Lung (tissue), 11 donors: ENCODE measurements at regions not wholly inside any gene's neighbourhood (a gene's known extent, or its start where the extent isn't known, plus 50 kb on each side); places are given as distances from the start of the nearest gene placed in this dataset.

Source experiments
- ATAC-seq: fragments of 200-7000 bp; cut with Tn5 transposase; one replicate; pipeline ENCODE4 v1.9.1; 2020; ENCODE audit warnings: moderate number of reproducible peaks; ENCODE audit not compliant: insufficient read depth, low FRiP score
- DNase-seq, 3 donors: peaks; one replicate each; pipeline ENCODE4 v3.0.0-alpha.2; 2013 to 2017
- H3K27ac ChIP-seq, 2 donors: one replicate each; pipeline ENCODE4 v1.5.1; 2013; ENCODE audit warnings: mild to moderate bottlenecking in 2 of 2, moderate library complexity in 2 of 2, control low read depth in 1 of 2, inconsistent platforms in 1 of 2, low read depth in 1 of 2, low read length in 1 of 2
- H3K27me3 ChIP-seq, 3 donors: one replicate each; pipeline ENCODE4 v1.5.1; 2013; ENCODE audit warnings: low read length in 2 of 3; ENCODE audit not compliant: control insufficient read depth in 3 of 3, insufficient read depth in 3 of 3
- H3K36me3 ChIP-seq, 4 donors: one replicate each; pipeline ENCODE4 v1.5.1; 2013; ENCODE audit warnings: low read length in 4 of 4, mild to moderate bottlenecking in 1 of 4, moderate library complexity in 1 of 4; ENCODE audit not compliant: control insufficient read depth in 4 of 4, insufficient read depth in 4 of 4
- H3K4me1 ChIP-seq, 5 donors: one replicate each; pipeline ENCODE4 v1.5.1; 2013; ENCODE audit warnings: low read length in 5 of 5, mild to moderate bottlenecking in 2 of 5, moderate library complexity in 1 of 5; ENCODE audit not compliant: control insufficient read depth in 5 of 5, insufficient read depth in 5 of 5
- H3K4me3 ChIP-seq: one replicate; pipeline ENCODE4 v1.5.1; 2013; ENCODE audit warnings: mild to moderate bottlenecking, control low read depth, moderate library complexity
- H3K9ac ChIP-seq, 2 donors: one replicate each; pipeline ENCODE4 v1.5.1; 2013; ENCODE audit warnings: low read length in 2 of 2, control low read depth in 1 of 2; ENCODE audit not compliant: insufficient read depth in 1 of 2
- H3K9me3 ChIP-seq, 4 donors: one replicate each; pipeline ENCODE4 v1.5.1; 2013; ENCODE audit warnings: low read length in 3 of 4, mild to moderate bottlenecking in 1 of 4, moderate library complexity in 1 of 4; ENCODE audit not compliant: control insufficient read depth in 4 of 4, insufficient read depth in 3 of 4
- CTCF ChIP-seq: IDR thresholded peaks from 2 replicates; pipeline ENCODE4 v1.5.1; 2012; ENCODE audit warnings: mild to moderate bottlenecking; ENCODE audit errors: control extremely low read depth, extremely low read depth
- WGBS, 2 donors: extraction: QIAGEN DNeasy Blood & Tissue Kit; methylation state at CpG; one replicate each; pipeline ENCODE4 v1.1.7; 2013; 5-methylcytosine and 5-hydroxymethylcytosine counted together
- donor health status: control.
- donor health status: control.
- donor health status: Bipolar disorder and iron deficiency.
- donor health status: healthy.
- donor health status: DM: yes; HTN: yes; CAD: no.

- 66 to 77% methylated on average over 5 of the region's 5 CpGs for WGBS, 2 donors
- H3K4me3 ChIP-seq = no peak overlapping the region
- H3K36me3 ChIP-seq = no peaks in the 10 kb centered on the region
- no peak for TF ChIP-seq CTCF
- no peak for ATAC-seq
- no peaks in the 10 kb centered on the region for H3K27me3 ChIP-seq
- no peak for DNase-seq
- H3K4me1 ChIP-seq = no peaks in the 10 kb centered on the region
- no peak overlapping the region for H3K9ac ChIP-seq
- H3K27ac ChIP-seq = no peak overlapping the region
- peaks cover 0 to 3% (median 0%) of the 10 kb centered on the region in 4 donors for H3K9me3 ChIP-seq
Measured at GRCh38 chr10:107546986-107547385, 382.5 kb upstream of the SORCS1 start.

DNA sequence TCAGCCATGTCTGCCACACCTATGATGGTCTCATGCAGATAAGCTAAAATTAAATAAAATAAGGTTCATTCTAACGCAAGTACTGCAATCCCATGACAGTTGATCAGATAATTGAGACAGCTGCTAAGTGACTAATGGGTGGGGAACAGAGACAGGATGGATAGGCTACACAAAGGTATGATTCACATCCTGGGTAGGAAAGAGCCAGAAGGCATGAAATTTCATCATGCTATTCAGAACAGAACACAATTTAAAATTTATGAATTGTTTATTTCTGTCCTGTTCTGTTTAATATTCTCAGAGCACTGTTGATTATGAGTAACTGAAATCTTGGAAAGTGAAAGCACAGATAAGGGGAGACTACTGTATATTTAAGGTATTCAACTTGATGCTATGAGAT lies 381.8 kb upstream of the SORCS1 start:
- DNase-seq = no peak
- no peaks in the 10 kb centered on the region for H3K4me1 ChIP-seq
- WGBS, 2 donors = 40 to 52% methylated on average over 1 of the region's 1 CpG

DNA sequence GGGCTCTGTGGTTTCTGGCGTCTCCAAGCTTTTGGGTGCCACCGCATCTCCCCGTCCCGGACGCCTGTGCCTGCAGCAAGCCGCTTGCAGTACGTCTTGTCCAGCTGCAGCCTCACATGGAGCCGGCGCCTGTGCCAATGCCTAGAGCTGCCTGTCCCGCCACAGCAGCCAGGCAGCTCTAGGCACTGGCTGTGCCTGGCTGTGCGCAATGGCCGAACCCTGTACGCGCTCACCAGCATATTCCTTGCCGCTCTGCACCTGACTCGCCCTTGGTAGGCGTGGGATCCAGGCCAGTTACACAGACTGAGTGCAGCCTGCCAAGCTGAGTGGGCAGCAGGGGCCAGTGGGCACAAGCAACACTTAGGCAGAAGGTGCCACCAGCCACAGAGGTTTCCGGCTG lies 381.2 kb upstream of the SORCS1 start:
- no peak for TF ChIP-seq CTCF
- H3K36me3 ChIP-seq = no peaks in the 10 kb centered on the region
- 96 to 97% methylated on average over 18 of the region's 18 CpGs for WGBS, 2 donors
- DNase-seq (no peak), ATAC-seq (no peak)
- no peaks in the 10 kb centered on the region for H3K4me1 ChIP-seq
- H3K27me3 ChIP-seq = no peaks in the 10 kb centered on the region
- H3K27ac ChIP-seq = no peak overlapping the region
- no peak overlapping the region for H3K9ac ChIP-seq
- peaks cover 0 to 3% (median 0%) of the 10 kb centered on the region in 4 donors for H3K9me3 ChIP-seq
- no peak overlapping the region for H3K4me3 ChIP-seq

More for the DNA sequence above, 381.8 kb upstream of the SORCS1 start:
- no peak for ATAC-seq
- Histone ChIP-seq H3K9me3 (peaks cover 0 to 3% (median 0%) of the 10 kb centered on the region in 4 donors), H3K36me3 (no peaks in the 10 kb centered on the region), H3K9ac (no peak overlapping the region), H3K27me3 (no peaks in the 10 kb centered on the region), H3K27ac (no peak overlapping the region), H3K4me3 (no peak overlapping the region)
- no peak for TF ChIP-seq CTCF
